ENCODE measurements at regions not wholly inside any gene's neighbourhood (a gene's known extent, or its start where the extent isn't known, plus 50 kb on each side); places are given as distances from the start of the nearest gene placed in this dataset.
A peak's percentile ranks its signal among the peaks of the same experiment; 100 is the strongest.

GRCh38 chr1:218557731-218558130, 212.6 kb downstream of the TGFB2 start:
- no peak overlapping the region for H3K4me3 Mint-ChIP-seq
- H3K27me3 Mint-ChIP-seq (ENCODE audit: low read depth, poor library complexity), result peaks cover 4% of the 10 kb centered on the region
- peak overlapping the region; percentile 50 for H3K27ac Mint-ChIP-seq
- no peak for TF ChIP-seq CTCF (IDR thresholded peaks at IDR 0.05)
- DNase-seq, result no peak
- peaks cover 12% of the 10 kb centered on the region for H3K9me3 Mint-ChIP-seq
- no peaks in the 10 kb centered on the region for H3K36me3 Mint-ChIP-seq (ENCODE audit: low read depth)
- H3K4me1 Mint-ChIP-seq, result peaks cover 5% of the 10 kb centered on the region

GRCh38 chr1:218558271-218558810, 213.2 kb downstream of the TGFB2 start:
- H3K27me3 Mint-ChIP-seq (ENCODE audit: low read depth, poor library complexity), result peaks cover 4% of the 10 kb centered on the region
- no peak for TF ChIP-seq CTCF (IDR thresholded peaks at IDR 0.05)
- no peak overlapping the region for H3K4me3 Mint-ChIP-seq
- peaks cover 9% of the 10 kb centered on the region for H3K9me3 Mint-ChIP-seq
- no peak overlapping the region for H3K27ac Mint-ChIP-seq
- DNase-seq, result no peak
- H3K36me3 Mint-ChIP-seq (ENCODE audit: low read depth), result no peaks in the 10 kb centered on the region
- H3K4me1 Mint-ChIP-seq, result peaks cover 5% of the 10 kb centered on the region

- no peak for TF ChIP-seq CTCF (IDR thresholded peaks at IDR 0.05)
- peaks cover 4% of the 10 kb centered on the region for H3K9me3 Mint-ChIP-seq
- DNase-seq, result no peak
- H3K27me3 Mint-ChIP-seq (ENCODE audit: low read depth, poor library complexity), result no peaks in the 10 kb centered on the region
- no peak overlapping the region for H3K27ac Mint-ChIP-seq
- peaks cover 32% of the 10 kb centered on the region for H3K4me1 Mint-ChIP-seq
- H3K4me3 Mint-ChIP-seq, result no peak overlapping the region
- no peaks in the 10 kb centered on the region for H3K36me3 Mint-ChIP-seq (ENCODE audit: low read depth)
These were observed 220.2 kb downstream of the TGFB2 start for GRCh38 chr1:218565377-218565776.

- TF ChIP-seq CTCF (IDR thresholded peaks at IDR 0.05), result no peak
- H3K27ac Mint-ChIP-seq, result peak overlapping the region; percentile 89
- no peaks in the 10 kb centered on the region for H3K36me3 Mint-ChIP-seq (ENCODE audit: low read depth)
- no peaks in the 10 kb centered on the region for H3K9me3 Mint-ChIP-seq
- peak; percentile 4 for DNase-seq
- no peak overlapping the region for H3K4me3 Mint-ChIP-seq
- no peaks in the 10 kb centered on the region for H3K27me3 Mint-ChIP-seq (ENCODE audit: low read depth, poor library complexity)
- H3K4me1 Mint-ChIP-seq, result peaks cover 52% of the 10 kb centered on the region
These were observed 223.9 kb downstream of the TGFB2 start for GRCh38 chr1:218568962-218569550.

- no peak overlapping the region for H3K4me3 Mint-ChIP-seq
- peaks cover 48% of the 10 kb centered on the region for H3K4me1 Mint-ChIP-seq
These were observed 225.3 kb downstream of the TGFB2 start for GRCh38 chr1:218570456-218570855.

More at GRCh38 chr1:218570456-218570855, 225.3 kb downstream of the TGFB2 start:
- peaks cover 5% of the 10 kb centered on the region for H3K9me3 Mint-ChIP-seq
- no peaks in the 10 kb centered on the region for H3K36me3 Mint-ChIP-seq (ENCODE audit: low read depth)
- no peak for TF ChIP-seq CTCF (IDR thresholded peaks at IDR 0.05)
- DNase-seq, result no peak
- no peak overlapping the region for H3K27ac Mint-ChIP-seq
- H3K27me3 Mint-ChIP-seq (ENCODE audit: low read depth, poor library complexity), result no peaks in the 10 kb centered on the region
